ENCODE measurements at regions not wholly inside any gene's neighbourhood (a gene's known extent, or its start where the extent isn't known, plus 50 kb on each side); places are given as distances from the start of the nearest gene placed in this dataset.
A peak's percentile ranks its signal among the peaks of the same experiment; 100 is the strongest.

DNA sequence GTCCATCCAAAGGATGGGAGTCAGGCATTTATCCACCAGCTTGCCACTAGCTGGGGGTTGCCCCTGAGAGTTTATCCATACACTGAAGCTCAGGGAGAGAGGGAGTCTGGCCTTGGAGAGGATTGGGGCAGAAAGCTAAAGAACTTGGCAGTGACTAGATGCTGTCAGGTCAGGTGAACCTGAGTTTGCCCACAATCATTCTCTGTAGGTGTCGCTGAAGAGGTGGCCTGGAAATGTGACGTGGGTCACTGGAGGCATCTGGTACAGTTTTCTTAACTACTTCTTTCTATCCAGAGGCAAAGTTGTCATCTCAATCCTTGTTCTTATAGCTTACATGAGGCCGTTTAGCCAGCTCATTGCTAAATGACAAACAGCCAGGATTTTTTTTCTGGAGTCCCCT, 298.0 kb upstream of the CTNNB1 start:
- Histone ChIP-seq H3K9me1 (ENCODE audit: control insufficient read depth, insufficient read depth, low read length) (no peaks in the 10 kb centered on the region), H2AFZ (ENCODE audit: low read depth, low read length) (no peak overlapping the region), H3K27ac (ENCODE audit: extremely low read depth, low read depth, low read length) (no peak overlapping the region), H3K9ac (ENCODE audit: insufficient read depth in 1 of 2, low read depth in 2 of 2, low read length in 2 of 2) (no peak overlapping the region), H3K4me3 (no peak overlapping the region), H3K4me2 (ENCODE audit: insufficient read depth, low read length) (no peak overlapping the region), H4K20me1 (replicated peaks; ENCODE audit: control insufficient read depth, insufficient read depth, low read length) (no peaks in the 10 kb centered on the region), H3K79me2 (ENCODE audit: control insufficient read depth, insufficient read depth, low read length) (no peaks in the 10 kb centered on the region), H3K9me3 (replicated peaks; ENCODE audit: control insufficient read depth, insufficient read depth, low read depth, low read length) (no peaks in the 10 kb centered on the region), H3K36me3 (ENCODE audit: control insufficient read depth, insufficient read depth, low read length) (no peaks in the 10 kb centered on the region), H3K27me3 (ENCODE audit: control insufficient read depth in 2 of 2, insufficient read depth in 2 of 2, low read length in 2 of 2) (no peaks in the 10 kb centered on the region), H3K4me1 (replicated peaks in 1 of 2; ENCODE audit: control insufficient read depth in 2 of 2, insufficient read depth in 2 of 2, low read length in 2 of 2) (no peaks in the 10 kb centered on the region)
- ATAC-seq = no peak
- no TSS peak for BruUV-seq (replicated peaks)
- FAIRE-seq = no peak
- POLR2A ChIA-PET = no interaction called here
- in situ Hi-C loops (cut with MboI) (no loop called here), intact Hi-C loops (cut with micrococcal nuclease) (no loop called here)
- CTCF ChIA-PET (ENCODE audit: low intra/inter-chr PET ratio) = no interaction called here
- WGBS (ENCODE audit: insufficient coverage, low coverage, missing lambda C conversion rate) = 0% methylated on average over 3 of the region's 3 CpGs
- DNase-seq (ENCODE audit: extremely low read depth in 1 of 4, low spot score in 3 of 4) = no peak
- TF ChIP-seq, protein P1, sequence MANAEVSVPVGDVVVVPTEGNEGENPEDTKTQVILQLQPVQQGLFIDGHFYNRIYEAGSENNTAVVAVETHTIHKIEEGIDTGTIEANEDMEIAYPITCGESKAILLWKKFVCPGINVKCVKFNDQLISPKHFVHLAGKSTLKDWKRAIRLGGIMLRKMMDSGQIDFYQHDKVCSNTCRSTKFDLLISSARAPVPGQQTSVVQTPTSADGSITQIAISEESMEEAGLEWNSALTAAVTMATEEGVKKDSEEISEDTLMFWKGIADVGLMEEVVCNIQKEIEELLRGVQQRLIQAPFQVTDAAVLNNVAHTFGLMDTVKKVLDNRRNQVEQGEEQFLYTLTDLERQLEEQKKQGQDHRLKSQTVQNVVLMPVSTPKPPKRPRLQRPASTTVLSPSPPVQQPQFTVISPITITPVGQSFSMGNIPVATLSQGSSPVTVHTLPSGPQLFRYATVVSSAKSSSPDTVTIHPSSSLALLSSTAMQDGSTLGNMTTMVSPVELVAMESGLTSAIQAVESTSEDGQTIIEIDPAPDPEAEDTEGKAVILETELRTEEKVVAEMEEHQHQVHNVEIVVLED (CRISPR knock-in tag; IDR thresholded peaks at IDR 0.05) = no peak
- no peak for TF ChIP-seq U2AF1 (optimal IDR thresholded peaks at IDR 0.05; ENCODE audit: low read depth, low read length)
- TF ChIP-seq RAD21 (CRISPR knock-in tag; conservative IDR thresholded peaks at IDR 0.05 in 1 of 2, IDR thresholded peaks at IDR 0.05 in 1 of 2) = 0 out of 4 replicates have a peak, but pooled peaks of 1 of the 2 experiments have one; percentile 19
- TF ChIP-seq MIER1 (IDR thresholded peaks at IDR 0.05; ENCODE audit: low read depth) = no peak
- TF ChIP-seq EP400 (IDR thresholded peaks at IDR 0.05) = no peak
- no peak for TF ChIP-seq ZNF75A (CRISPR knock-in tag; IDR thresholded peaks at IDR 0.05)
- TF ChIP-seq SMAD3 (CRISPR knock-in tag; conservative IDR thresholded peaks at IDR 0.05) = no peak
- TF ChIP-seq BRD9 (IDR thresholded peaks at IDR 0.05; ENCODE audit: low read depth, partially characterized antibody) = no peak
- no peak for TF ChIP-seq CREB1 (IDR thresholded peaks at IDR 0.05)
- TF ChIP-seq CREB1 (CRISPR knock-in tag; IDR thresholded peaks at IDR 0.05) = no peak
